ENCODE measurements at regions not wholly inside any gene's neighbourhood (a gene's known extent, or its start where the extent isn't known, plus 50 kb on each side); places are given as distances from the start of the nearest gene placed in this dataset.

DNA sequence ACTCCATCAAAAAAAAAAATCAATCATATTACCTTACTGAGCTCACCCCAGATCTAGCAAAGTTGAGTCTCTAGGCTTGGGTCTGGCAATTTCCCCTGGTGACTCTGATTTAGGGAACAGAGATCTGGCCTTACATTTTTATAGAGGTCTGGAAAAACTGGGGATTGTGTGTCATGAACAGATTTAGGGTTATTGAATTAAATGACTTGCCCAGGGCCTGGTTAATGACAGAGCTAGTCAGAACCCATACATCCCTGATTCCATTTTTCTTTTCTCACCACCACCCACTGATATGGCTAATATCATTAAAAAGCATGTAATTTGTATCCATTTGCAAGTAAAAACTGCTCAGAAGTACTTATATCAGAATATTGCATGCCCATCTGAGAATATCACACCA is 163.4 kb upstream of the OGFRL1 start:
- no peak for DNase-seq

GRCh38 chr6:71126506-71126905 is 162.1 kb upstream of the OGFRL1 start:
- no peak for DNase-seq

GRCh38 chr6:71127374-71127773 is 161.2 kb upstream of the OGFRL1 start:
- no peak for DNase-seq

GRCh38 chr6:71130277-71130676 is 158.3 kb upstream of the OGFRL1 start:
- no peak for DNase-seq

- DNase-seq = no peak
Observed at GRCh38 chr6:71134929-71135642, 153.5 kb upstream of the OGFRL1 start.

DNA sequence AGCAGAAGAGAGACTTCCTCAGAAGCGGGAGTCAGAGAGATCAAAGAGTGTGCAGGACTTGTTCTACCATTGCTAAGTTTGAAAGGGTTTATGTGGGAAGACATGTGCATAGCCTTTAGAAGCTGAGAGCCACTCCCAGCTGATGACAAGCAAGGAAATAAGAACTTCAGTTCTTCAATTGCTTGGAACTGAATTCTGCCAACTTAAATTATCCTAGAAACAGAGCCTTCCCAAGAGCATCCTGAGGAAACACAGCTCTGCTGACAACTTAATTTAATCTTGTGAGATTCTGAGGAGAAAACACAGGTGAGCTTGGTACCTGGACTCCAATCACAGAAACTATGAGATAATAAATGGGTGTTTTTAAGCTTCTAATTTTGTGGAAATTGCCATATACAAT is 150.6 kb upstream of the OGFRL1 start:
- no peak for DNase-seq

DNA sequence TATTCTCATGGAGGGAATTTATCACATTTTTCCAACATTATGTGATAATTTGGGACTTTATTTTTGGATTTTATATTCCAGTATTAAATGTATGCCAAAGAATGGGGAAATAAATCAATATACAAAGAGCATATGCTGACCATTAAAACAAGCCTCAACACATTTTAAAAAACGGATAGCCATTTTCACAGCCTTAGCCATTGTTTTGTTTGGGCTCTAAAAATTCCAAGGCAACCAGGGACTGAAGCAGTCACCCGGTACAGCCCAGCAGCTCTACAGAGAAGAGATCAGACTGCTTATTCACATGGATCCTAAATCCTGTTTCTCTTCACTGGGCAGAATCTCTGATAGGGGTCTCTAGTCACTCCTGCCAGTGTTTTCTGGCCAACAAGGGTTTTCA is 150.2 kb upstream of the OGFRL1 start:
- DNase-seq = no peak

DNA sequence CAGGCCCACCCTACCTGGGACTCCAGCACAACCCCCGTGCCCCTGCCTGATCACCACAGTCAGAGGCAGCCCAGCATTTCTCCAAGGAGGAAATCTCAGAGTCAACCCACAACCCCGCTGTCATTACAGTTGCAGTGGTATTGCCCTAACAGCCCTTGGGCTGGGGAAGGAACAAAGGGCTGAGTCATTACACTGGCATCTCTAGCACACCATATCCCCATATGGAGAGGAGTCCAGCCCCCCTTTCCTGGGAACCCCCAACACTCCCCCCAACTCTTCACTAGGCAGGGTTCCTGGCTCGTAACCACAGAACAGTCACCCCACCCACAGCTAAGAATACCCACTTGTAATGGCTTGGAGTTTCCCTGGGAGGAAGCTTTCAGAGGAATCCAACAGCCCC is 149.4 kb upstream of the OGFRL1 start:
- no peak for DNase-seq

DNA sequence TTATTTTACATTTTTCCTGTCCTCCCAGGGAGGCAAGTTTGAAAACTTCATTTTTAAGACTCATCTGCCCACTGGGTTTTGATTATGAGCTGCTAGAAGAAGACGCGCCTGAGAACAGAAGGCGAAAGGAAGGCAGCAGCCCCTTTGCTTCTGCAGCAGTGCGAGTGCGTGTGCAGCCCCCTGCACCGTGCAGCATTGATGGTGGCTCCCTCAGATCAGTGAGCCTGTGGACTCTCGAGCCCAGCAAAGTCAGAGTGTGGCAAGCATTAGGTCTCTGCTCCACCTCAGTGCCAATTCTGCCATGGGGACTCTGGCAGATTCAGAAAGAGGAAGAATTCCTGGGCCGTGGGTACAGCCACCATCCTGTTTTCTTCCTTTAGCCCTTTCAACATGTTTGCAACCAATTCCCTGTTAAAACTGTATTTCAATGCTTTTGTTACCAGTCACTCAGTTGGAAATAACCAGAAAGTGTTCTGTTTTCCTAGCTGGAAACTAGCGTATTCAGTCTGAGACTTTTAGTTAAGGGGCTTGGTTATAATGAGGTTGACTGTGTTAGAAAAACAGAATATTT is 134.8 kb upstream of the OGFRL1 start:
- DNase-seq = no peak

DNA sequence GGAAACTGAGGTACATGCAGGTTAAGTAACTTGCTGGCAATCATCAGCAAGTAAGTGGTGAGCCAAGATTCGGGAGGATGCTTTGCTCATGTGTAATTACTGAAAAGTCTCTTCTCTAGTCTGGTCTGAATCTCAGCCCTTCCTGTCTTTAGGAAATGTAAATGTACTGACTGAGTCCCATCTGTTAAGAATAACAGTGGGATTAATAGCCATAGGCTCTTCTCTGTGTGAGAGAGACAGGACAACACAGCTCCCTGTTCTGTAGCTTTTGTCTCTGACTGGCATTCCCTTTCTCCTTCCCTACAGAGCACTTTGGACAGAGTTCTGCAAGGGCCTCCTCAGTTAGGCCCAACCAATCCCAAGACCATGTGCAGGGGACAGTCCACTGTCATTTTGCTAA is 131.3 kb upstream of the OGFRL1 start:
- no peak for DNase-seq

GRCh38 chr6:71164890-71165289 is 123.7 kb upstream of the OGFRL1 start:
- no peak for DNase-seq

- DNase-seq = peak; percentile 4
Observed at GRCh38 chr6:71168233-71168765, 120.3 kb upstream of the OGFRL1 start.

GRCh38 chr6:71171497-71172070 is 117.0 kb upstream of the OGFRL1 start:
- DNase-seq = no peak

- DNase-seq = no peak
Observed at GRCh38 chr6:71179249-71179885, 109.2 kb upstream of the OGFRL1 start.

- DNase-seq = no peak
Observed at GRCh38 chr6:71181565-71181964, 107.0 kb upstream of the OGFRL1 start.

GRCh38 chr6:71187141-71187540 is 101.5 kb upstream of the OGFRL1 start:
- DNase-seq = no peak

- DNase-seq = peak; percentile 56
Observed at GRCh38 chr6:71190809-71191208, 97.8 kb upstream of the OGFRL1 start.

- DNase-seq = no peak
Observed at GRCh38 chr6:71194724-71195123, 93.9 kb upstream of the OGFRL1 start.

GRCh38 chr6:71197267-71197666 is 91.3 kb upstream of the OGFRL1 start:
- DNase-seq = no peak

GRCh38 chr6:71197780-71198179 is 90.8 kb upstream of the OGFRL1 start:
- peak; percentile 20 for DNase-seq

DNA sequence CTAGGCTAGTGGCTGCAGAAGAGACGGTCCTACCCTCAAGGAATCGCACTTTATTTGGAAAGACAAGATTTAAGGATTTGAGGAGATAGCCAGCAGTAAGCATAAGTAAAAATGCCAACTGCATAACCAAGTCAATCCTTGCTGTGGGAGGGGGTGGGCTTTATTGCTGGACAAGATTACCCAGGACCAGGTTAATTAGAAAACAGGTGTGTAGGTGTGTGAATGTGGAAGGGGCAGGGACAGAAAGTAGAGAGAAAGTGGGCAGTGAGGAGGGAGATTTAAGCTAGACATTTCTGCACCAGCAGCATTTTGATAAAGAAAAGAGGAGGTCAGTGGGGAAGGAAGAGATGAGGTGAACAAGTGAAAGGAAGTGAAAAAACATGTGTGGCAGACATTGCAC is 89.7 kb upstream of the OGFRL1 start:
- no peak for DNase-seq

DNA sequence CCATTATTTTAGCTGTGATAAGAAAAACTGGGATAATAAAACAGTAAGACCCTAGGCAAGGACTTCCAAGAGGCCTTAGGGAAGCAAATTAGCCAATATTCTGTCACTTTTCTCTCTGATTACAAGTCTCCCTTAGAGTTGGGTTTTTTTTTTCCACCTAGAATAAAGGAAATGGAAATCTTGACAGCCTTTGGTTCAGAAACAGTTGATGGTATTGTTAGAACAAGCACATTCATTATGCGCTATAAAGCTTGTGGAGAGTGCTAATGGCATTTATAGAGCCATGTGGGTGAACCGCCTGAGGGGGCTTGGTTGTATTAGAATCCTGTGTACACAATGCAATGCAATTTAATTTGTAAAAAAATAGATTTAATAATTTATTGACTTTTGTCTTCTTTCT is 88.9 kb upstream of the OGFRL1 start:
- no peak for DNase-seq

- DNase-seq = peak; percentile 26
Observed at GRCh38 chr6:71203206-71203605, 85.4 kb upstream of the OGFRL1 start.

Measured in tongue (tissue), 1 donor.